ENCODE measurements at regions not wholly inside any gene's neighbourhood (a gene's known extent, or its start where the extent isn't known, plus 50 kb on each side); places are given as distances from the start of the nearest gene placed in this dataset.
"Not testable (repeated sequence)": the region's sequence is repeated elsewhere in the genome, so short reads cannot be mapped to it uniquely, and the experiment has no call there.

DNA sequence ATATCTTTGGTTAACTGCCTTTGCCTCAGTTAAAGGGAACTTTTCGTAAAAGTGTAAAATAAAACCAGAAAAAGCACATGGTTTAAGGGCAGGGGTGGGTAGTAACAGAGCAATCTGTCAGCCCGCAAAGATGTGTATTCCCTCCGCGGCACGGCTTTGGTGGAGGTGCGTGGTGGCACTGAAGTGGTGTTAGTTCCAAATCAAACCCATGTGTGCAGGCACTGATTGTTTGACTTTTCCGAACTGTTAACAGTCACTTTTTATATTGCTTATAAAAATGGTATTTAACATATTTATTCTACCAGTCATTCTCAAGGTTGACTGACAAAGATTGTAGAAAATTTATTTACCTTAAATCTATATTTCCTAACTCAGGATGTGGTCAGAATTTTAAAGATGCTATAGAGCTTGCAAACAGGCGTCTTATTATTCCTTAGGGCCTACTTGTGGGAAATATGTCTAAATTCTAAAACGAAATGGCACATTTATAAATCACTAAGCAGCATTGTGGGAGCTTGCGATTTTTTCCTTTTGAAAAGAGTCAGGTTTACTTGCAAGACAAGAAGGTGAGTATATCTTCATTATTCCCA lies 272.7 kb upstream of the PCDH18 start:
- no peak for DNase-seq
- H3K27me3 Mint-ChIP-seq (ENCODE audit: insufficient read depth), result no peaks in the 10 kb centered on the region
- no peak overlapping the region for H3K27ac Mint-ChIP-seq

GRCh38 chr4:137800861-137801260 lies 268.6 kb upstream of the PCDH18 start:
- DNase-seq, result no peak
- Mint-ChIP-seq H3K27ac (no peak overlapping the region), H3K27me3 (ENCODE audit: insufficient read depth) (no peaks in the 10 kb centered on the region), H3K4me1 (ENCODE audit: low read depth) (no peaks in the 10 kb centered on the region), H3K9me3 (no peaks in the 10 kb centered on the region), H3K4me3 (no peak overlapping the region), H3K36me3 (ENCODE audit: low read depth) (no peaks in the 10 kb centered on the region)
- no peak for TF ChIP-seq CTCF (IDR thresholded peaks at IDR 0.05)

More for the DNA sequence above, 272.7 kb upstream of the PCDH18 start:
- no peaks in the 10 kb centered on the region for H3K9me3 Mint-ChIP-seq
- no peak for TF ChIP-seq CTCF (IDR thresholded peaks at IDR 0.05)
- no peak overlapping the region for H3K4me3 Mint-ChIP-seq
- no peaks in the 10 kb centered on the region for H3K36me3 Mint-ChIP-seq (ENCODE audit: low read depth)
- H3K4me1 Mint-ChIP-seq (ENCODE audit: low read depth), result no peaks in the 10 kb centered on the region

GRCh38 chr4:137794764-137795254 lies 262.5 kb upstream of the PCDH18 start:
- DNase-seq, result no peak
- H3K36me3 Mint-ChIP-seq (ENCODE audit: low read depth), result no peaks in the 10 kb centered on the region
- H3K27me3 Mint-ChIP-seq (ENCODE audit: insufficient read depth), result no peaks in the 10 kb centered on the region
- no peak overlapping the region; the same call in 1 of the 2 replicates for H3K4me3 Mint-ChIP-seq
- no peaks in the 10 kb centered on the region; the same call in 1 of the 2 replicates for H3K4me1 Mint-ChIP-seq (ENCODE audit: low read depth)
- H3K9me3 Mint-ChIP-seq, result no peaks in the 10 kb centered on the region
- no peak for TF ChIP-seq CTCF (IDR thresholded peaks at IDR 0.05)
- no peak overlapping the region for H3K27ac Mint-ChIP-seq

DNA sequence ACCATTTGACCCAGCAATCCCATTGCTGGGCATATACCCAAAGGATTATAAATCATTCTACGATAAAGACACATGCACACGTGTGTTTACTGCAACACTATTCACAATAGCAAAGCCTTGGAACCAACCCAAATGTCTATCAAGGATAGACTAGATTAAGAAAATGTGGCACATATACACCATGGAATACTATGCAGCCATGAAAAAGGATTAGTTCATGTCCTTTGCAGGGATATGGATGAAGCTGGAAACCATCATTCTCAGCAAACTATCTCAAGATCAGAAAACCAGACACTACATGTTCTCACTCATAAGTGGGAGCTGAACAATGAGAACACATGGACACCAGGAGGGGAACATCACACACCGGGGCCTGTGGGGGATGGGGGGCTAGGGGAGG lies 257.0 kb upstream of the PCDH18 start:
- H3K27me3 Mint-ChIP-seq (ENCODE audit: insufficient read depth); H3K36me3 Mint-ChIP-seq (ENCODE audit: low read depth); DNase-seq; H3K9me3 Mint-ChIP-seq; H3K27ac Mint-ChIP-seq; H3K4me1 Mint-ChIP-seq (ENCODE audit: low read depth); H3K4me3 Mint-ChIP-seq: not testable (repeated sequence)

- H3K4me1 Mint-ChIP-seq (ENCODE audit: low read depth); H3K9me3 Mint-ChIP-seq; H3K36me3 Mint-ChIP-seq (ENCODE audit: low read depth); H3K27ac Mint-ChIP-seq; DNase-seq; H3K4me3 Mint-ChIP-seq; H3K27me3 Mint-ChIP-seq (ENCODE audit: insufficient read depth): not testable (repeated sequence)
These were observed 251.6 kb upstream of the PCDH18 start for GRCh38 chr4:137783923-137784322.

- H3K4me3 Mint-ChIP-seq, result no peak overlapping the region
- H3K9me3 Mint-ChIP-seq, result no peaks in the 10 kb centered on the region
- TF ChIP-seq CTCF (IDR thresholded peaks at IDR 0.05), result no peak
- no peaks in the 10 kb centered on the region for H3K4me1 Mint-ChIP-seq (ENCODE audit: low read depth)
- no peak for DNase-seq
- no peaks in the 10 kb centered on the region; the same call in 1 of the 2 replicates for H3K27me3 Mint-ChIP-seq (ENCODE audit: insufficient read depth)
- no peaks in the 10 kb centered on the region for H3K36me3 Mint-ChIP-seq (ENCODE audit: low read depth)
- H3K27ac Mint-ChIP-seq, result no peak overlapping the region
These were observed 243.4 kb upstream of the PCDH18 start for GRCh38 chr4:137775701-137776100.
